Ishikawa (cell line): ENCODE measurements at regions not wholly inside any gene's neighbourhood (a gene's known extent, or its start where the extent isn't known, plus 50 kb on each side); places are given as distances from the start of the nearest gene placed in this dataset.

Experiments
- CEBPB ChIP-seq: IDR thresholded peaks from 2 replicates; pipeline ENCODE4 v1.6.1; 2012
- CREB1 ChIP-seq: IDR thresholded peaks from 2 replicates; pipeline ENCODE4 v1.6.1; 2012; ENCODE audit warnings: low read depth
- EGR1 ChIP-seq: IDR thresholded peaks from 2 replicates; pipeline ENCODE4 v1.6.1; 2012
- EP300 ChIP-seq: IDR thresholded peaks from 2 replicates; pipeline ENCODE4 v1.6.1; 2012; ENCODE audit warnings: borderline replicate concordance
- FOXM1 ChIP-seq: IDR thresholded peaks from 2 replicates; pipeline ENCODE4 v1.6.1; 2012; ENCODE audit warnings: low read depth, borderline replicate concordance
- NFIC ChIP-seq: IDR thresholded peaks from 2 replicates; pipeline ENCODE4 v1.6.1; 2012
- RAD21 ChIP-seq: IDR thresholded peaks from 2 replicates; pipeline ENCODE4 v1.6.1; 2012; ENCODE audit warnings: low read depth
- TAF1 ChIP-seq: IDR thresholded peaks from 2 replicates; pipeline ENCODE4 v1.6.1; 2012; ENCODE audit warnings: low read depth, mild to moderate bottlenecking
- TCF12 ChIP-seq: IDR thresholded peaks from 2 replicates; pipeline ENCODE4 v1.6.1; 2012; ENCODE audit warnings: low read depth
- TEAD4 ChIP-seq: IDR thresholded peaks from 2 replicates; pipeline ENCODE4 v1.6.1; 2012
- YY1 ChIP-seq: IDR thresholded peaks from 2 replicates; pipeline ENCODE4 v1.6.1; 2012; ENCODE audit warnings: low read depth
- ZBTB7A ChIP-seq: IDR thresholded peaks from 2 replicates; pipeline ENCODE4 v1.6.1; 2012; ENCODE audit warnings: low read depth
- TF ChIP-seq, protein P1 (sequence below): IDR thresholded peaks from 2 replicates; pipeline ENCODE4 v1.6.1; 2012; ENCODE audit warnings: low read depth, mild to moderate bottlenecking
- TF ChIP-seq, protein P2 (sequence below): IDR thresholded peaks from 2 replicates; pipeline ENCODE4 v1.6.1; 2012
- TF ChIP-seq, protein P3 (sequence below): IDR thresholded peaks from 2 replicates; pipeline ENCODE4 v1.6.1; 2012

DNA sequence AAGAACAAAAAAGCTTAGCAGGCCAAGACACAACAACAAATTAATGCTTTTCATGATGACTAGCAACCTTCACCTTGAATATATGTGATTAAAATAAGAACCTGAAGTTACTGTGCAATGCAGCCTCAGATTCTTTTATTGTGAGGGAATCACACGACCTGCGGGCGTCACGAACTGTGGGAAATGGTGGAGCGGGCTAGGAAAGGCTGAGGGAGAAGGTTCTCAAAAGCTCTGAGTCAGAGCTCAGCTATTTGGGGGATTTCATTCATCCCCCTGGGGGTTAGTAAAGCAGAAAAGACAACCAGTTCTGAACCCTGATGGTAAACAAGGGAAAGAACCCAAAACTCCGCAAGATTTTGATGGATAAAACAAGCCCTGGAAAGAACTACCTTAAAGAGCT is 89.3 kb upstream of the NCKAP5 start:
- TF ChIP-seq NFIC (no peak), TAF1 (no peak), EP300 (no peak), YY1 (no peak)
- TF ChIP-seq, protein P1, sequence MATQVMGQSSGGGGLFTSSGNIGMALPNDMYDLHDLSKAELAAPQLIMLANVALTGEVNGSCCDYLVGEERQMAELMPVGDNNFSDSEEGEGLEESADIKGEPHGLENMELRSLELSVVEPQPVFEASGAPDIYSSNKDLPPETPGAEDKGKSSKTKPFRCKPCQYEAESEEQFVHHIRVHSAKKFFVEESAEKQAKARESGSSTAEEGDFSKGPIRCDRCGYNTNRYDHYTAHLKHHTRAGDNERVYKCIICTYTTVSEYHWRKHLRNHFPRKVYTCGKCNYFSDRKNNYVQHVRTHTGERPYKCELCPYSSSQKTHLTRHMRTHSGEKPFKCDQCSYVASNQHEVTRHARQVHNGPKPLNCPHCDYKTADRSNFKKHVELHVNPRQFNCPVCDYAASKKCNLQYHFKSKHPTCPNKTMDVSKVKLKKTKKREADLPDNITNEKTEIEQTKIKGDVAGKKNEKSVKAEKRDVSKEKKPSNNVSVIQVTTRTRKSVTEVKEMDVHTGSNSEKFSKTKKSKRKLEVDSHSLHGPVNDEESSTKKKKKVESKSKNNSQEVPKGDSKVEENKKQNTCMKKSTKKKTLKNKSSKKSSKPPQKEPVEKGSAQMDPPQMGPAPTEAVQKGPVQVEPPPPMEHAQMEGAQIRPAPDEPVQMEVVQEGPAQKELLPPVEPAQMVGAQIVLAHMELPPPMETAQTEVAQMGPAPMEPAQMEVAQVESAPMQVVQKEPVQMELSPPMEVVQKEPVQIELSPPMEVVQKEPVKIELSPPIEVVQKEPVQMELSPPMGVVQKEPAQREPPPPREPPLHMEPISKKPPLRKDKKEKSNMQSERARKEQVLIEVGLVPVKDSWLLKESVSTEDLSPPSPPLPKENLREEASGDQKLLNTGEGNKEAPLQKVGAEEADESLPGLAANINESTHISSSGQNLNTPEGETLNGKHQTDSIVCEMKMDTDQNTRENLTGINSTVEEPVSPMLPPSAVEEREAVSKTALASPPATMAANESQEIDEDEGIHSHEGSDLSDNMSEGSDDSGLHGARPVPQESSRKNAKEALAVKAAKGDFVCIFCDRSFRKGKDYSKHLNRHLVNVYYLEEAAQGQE, result no peak
- TF ChIP-seq, protein P2, sequence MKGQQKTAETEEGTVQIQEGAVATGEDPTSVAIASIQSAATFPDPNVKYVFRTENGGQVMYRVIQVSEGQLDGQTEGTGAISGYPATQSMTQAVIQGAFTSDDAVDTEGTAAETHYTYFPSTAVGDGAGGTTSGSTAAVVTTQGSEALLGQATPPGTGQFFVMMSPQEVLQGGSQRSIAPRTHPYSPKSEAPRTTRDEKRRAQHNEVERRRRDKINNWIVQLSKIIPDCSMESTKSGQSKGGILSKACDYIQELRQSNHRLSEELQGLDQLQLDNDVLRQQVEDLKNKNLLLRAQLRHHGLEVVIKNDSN, result no peak
- TF ChIP-seq, protein P3, sequence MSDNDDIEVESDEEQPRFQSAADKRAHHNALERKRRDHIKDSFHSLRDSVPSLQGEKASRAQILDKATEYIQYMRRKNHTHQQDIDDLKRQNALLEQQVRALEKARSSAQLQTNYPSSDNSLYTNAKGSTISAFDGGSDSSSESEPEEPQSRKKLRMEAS, result no peak

DNA sequence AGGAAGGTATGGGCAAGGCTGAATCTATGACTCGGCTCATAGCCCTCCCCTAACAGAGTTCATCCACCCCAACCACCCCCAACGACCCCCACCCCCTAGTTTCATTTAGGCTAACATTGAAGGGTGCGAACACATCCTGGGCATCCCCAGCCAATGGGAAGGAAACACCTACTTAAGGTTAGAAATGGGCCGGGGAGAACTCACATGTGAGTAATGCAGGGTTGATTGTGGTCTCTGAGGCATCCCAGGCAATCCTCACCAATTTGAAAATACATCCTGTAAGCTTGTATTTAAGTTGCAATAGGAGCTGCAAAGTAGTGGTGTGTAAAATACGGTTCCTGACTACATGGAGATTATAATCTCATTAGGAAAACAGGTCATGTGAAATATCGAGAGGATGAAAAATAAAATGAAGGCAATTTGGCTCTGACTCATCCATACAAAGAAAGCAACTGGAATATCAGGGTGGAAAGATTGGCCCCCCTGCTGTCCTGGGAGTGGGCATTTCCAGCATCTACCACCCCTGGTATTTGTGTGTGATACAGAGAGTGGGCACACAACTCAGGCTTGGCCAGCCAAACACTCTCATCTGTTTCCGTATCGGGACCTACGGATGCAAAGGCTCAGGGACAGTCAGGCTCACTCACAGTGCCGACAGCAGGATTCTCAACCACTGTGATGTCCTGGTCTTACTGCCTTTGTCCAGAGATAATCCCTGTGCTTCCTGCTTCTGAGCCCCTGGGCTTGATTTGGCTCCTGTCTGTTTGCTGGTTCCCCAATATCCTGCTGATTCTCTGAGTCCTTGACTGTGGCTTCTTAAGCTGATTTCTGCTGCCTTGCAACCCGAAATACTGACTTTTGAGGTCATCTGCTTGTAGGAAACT is 90.0 kb upstream of the NCKAP5 start:
- no peak for TF ChIP-seq YY1
- TF ChIP-seq TEAD4, result no peak
- no peak for TF ChIP-seq NFIC
- no peak for TF ChIP-seq EGR1
- no peak for TF ChIP-seq FOXM1
- no peak for TF ChIP-seq ZBTB7A
- no peak for TF ChIP-seq RAD21
- no peak for TF ChIP-seq EP300
- TF ChIP-seq, protein P2, result no peak
- TF ChIP-seq, protein P1, result no peak
- TF ChIP-seq TAF1, result no peak
- TF ChIP-seq TCF12, result no peak
- TF ChIP-seq CEBPB, result no peak
- TF ChIP-seq, protein P3, result no peak
- TF ChIP-seq CREB1, result no peak

DNA sequence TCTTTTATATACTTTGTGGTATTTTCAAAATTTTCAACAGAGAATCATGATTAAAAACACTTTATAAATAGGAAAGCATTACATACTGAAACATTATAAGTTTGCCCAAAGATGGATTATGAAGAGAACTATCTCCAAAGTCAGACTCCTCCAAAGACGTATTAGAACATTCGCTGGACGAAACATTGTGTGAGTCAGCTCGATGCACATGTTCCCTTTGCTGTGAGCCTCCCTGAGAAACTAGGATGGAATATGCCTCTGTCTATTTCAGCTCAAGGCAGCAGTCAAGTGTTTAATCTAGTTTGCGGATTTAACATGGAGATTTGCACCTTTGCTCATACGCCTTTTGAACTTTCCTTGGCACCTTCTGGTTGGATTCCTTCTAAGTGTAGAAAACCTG is 92.2 kb upstream of the NCKAP5 start:
- TF ChIP-seq FOXM1, result no peak
- no peak for TF ChIP-seq ZBTB7A
- TF ChIP-seq CEBPB, result no peak
- TF ChIP-seq, protein P2, result no peak
- no peak for TF ChIP-seq EP300
- no peak for TF ChIP-seq YY1
- TF ChIP-seq TEAD4, result no peak
- TF ChIP-seq EGR1, result no peak

DNA sequence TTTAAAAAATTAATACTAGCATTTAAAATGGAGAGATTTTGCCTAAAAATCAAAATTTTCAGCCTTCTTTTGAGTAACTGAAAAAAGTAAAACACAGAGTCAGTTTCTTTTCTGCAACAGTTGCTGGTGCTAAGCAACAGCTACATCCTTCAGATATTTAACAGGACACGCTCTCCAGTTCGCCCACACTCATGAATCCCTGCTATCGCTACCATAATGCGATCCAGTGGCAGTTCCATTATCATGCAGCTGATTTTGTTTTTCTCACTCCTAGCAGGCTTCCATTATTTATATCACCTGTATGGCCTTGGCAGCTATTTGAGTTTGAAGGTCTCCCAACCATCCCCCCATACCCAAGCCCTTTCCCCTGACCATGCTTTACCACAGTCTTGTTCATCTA is 93.1 kb upstream of the NCKAP5 start:
- TF ChIP-seq TEAD4, result no peak
- no peak for TF ChIP-seq YY1
- TF ChIP-seq, protein P3, result no peak
- TF ChIP-seq TAF1, result no peak
- no peak for TF ChIP-seq TCF12

DNA sequence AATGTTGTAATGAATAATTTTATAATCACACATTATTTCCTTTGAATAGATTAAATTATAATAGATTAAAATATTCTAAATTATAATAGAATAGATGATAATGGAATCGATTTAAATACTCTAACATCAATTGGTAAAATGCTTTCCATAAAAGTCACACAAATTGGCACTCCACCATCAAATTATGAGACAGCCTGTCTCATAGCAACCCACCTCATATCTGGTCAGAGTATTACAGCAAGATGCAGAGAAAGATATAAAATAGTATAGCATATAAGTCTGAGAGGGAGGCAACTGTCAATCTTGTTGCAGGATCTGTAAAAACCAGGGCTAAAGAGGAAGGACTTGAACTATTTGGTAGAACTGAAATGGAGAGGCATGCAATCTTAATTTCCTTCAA is 98.4 kb upstream of the NCKAP5 start:
- no peak for TF ChIP-seq CREB1
- TF ChIP-seq YY1, result no peak
- TF ChIP-seq, protein P1, result no peak
- no peak for TF ChIP-seq EGR1
- no peak for TF ChIP-seq TAF1
- TF ChIP-seq ZBTB7A, result no peak
- TF ChIP-seq, protein P3, result no peak
- no peak for TF ChIP-seq EP300
- no peak for TF ChIP-seq NFIC
- TF ChIP-seq, protein P2, result no peak
- TF ChIP-seq RAD21, result no peak
- TF ChIP-seq TCF12, result no peak
